ENCODE measurements at regions not wholly inside any gene's neighbourhood (a gene's known extent, or its start where the extent isn't known, plus 50 kb on each side); places are given as distances from the start of the nearest gene placed in this dataset.

DNA sequence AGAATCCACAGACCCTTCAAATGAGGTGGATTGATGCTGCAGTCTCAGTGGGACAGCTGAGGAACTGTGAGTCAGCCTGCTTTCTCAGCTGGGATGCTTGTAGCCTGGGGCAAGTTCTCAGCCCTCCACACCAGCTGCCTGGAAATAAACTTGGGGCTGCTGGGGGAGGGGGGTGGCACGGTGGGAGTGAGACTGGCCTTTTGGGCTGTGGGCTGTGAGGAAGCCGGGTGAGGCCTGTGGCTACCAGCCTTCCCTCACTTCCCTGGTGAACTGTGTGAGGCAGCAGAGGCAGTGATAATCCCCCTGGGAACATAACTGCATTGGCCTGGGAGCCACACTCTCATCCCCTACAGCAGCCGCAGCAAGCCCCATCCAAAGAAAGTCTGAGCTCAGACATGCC lies 114.5 kb upstream of the GUCY1A1 start:
- WGBS, 2 donors = 89 to 92% methylated on average over 3 of the region's 3 CpGs

DNA sequence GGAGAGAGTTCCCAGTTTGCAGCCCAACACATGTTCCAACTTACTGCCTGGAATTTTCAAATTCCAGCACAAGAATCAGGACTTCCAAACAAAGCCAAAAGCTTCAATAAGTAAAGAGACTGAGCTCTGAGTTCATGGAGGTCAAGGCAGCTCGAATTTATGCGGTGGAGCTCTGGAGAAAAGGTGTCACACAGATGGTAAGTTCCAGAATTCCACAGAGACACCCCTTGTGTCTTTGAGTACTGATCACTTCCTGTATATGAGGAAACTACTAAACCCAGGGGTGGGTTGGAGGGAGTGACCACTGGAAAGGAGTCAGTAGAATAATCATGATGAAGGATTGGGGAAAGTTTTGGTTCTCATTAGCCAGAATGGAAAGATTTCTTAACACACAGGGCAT lies 118.5 kb upstream of the GUCY1A1 start:
- no peak overlapping the region for H3K27ac ChIP-seq
- DNase-seq = no peak
- no peak overlapping the region for H3K4me3 ChIP-seq
- WGBS, 2 donors = 62 to 88% methylated on average over 2 of the region's 2 CpGs
- peaks cover 0 to 5% (median 0%) of the 10 kb centered on the region in 4 donors for H3K4me1 ChIP-seq
- H3K9me3 ChIP-seq = no peaks in the 10 kb centered on the region
- no peaks in the 10 kb centered on the region for H3K27me3 ChIP-seq
- TF ChIP-seq, protein P1, sequence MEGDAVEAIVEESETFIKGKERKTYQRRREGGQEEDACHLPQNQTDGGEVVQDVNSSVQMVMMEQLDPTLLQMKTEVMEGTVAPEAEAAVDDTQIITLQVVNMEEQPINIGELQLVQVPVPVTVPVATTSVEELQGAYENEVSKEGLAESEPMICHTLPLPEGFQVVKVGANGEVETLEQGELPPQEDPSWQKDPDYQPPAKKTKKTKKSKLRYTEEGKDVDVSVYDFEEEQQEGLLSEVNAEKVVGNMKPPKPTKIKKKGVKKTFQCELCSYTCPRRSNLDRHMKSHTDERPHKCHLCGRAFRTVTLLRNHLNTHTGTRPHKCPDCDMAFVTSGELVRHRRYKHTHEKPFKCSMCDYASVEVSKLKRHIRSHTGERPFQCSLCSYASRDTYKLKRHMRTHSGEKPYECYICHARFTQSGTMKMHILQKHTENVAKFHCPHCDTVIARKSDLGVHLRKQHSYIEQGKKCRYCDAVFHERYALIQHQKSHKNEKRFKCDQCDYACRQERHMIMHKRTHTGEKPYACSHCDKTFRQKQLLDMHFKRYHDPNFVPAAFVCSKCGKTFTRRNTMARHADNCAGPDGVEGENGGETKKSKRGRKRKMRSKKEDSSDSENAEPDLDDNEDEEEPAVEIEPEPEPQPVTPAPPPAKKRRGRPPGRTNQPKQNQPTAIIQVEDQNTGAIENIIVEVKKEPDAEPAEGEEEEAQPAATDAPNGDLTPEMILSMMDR (IDR thresholded peaks at IDR 0.05) = no peak
- TF ChIP-seq POLR2AphosphoS5 (IDR thresholded peaks at IDR 0.05) (no peak), POLR2A (IDR thresholded peaks at IDR 0.05) (no peak), EP300 (IDR thresholded peaks at IDR 0.05) (no peak)
- no peaks in the 10 kb centered on the region for H3K36me3 ChIP-seq
- intact Hi-C loops (cut with DNase I) = no loop called here

More for the DNA sequence above, 114.5 kb upstream of the GUCY1A1 start:
- H3K4me3 ChIP-seq = no peak overlapping the region
- no peaks in the 10 kb centered on the region for H3K27me3 ChIP-seq
- no peaks in the 10 kb centered on the region for H3K9me3 ChIP-seq
- no peak for TF ChIP-seq EP300 (IDR thresholded peaks at IDR 0.05)
- TF ChIP-seq POLR2AphosphoS5 (IDR thresholded peaks at IDR 0.05) = no peak
- TF ChIP-seq, protein P1 (IDR thresholded peaks at IDR 0.05) = no peak
- TF ChIP-seq POLR2A (IDR thresholded peaks at IDR 0.05) = no peak
- H3K4me1 ChIP-seq = no peaks in the 10 kb centered on the region
- intact Hi-C loops (cut with DNase I) = no loop called here
- H3K27ac ChIP-seq = no peak overlapping the region
- DNase-seq = no peak
- no peaks in the 10 kb centered on the region for H3K36me3 ChIP-seq

DNA sequence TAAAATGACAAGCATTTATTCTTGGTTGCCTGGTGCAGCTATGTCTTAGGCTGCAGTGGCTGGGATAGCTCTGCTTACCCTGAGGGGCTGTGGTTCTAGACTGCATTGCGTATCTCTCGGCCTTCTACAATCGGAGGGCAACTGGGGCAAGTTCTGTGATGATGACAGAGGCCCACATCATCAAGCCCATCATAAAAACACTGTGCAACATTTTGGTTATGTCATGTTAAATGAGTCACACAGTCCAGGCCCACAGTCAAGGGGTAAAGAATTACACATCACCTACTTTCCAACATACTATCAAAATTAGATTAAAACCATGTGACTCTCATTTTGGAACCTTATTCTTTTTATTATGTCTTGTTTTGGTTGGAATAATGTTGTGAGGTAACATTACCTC lies 120.2 kb upstream of the GUCY1A1 start:
- TF ChIP-seq POLR2AphosphoS5 (IDR thresholded peaks at IDR 0.05) (no peak), POLR2A (IDR thresholded peaks at IDR 0.05) (no peak), EP300 (IDR thresholded peaks at IDR 0.05) (no peak)
- TF ChIP-seq, protein P1 (IDR thresholded peaks at IDR 0.05) = no peak
- no peak overlapping the region for H3K4me3 ChIP-seq
- no peak overlapping the region for H3K27ac ChIP-seq
- no peaks in the 10 kb centered on the region for H3K9me3 ChIP-seq
- no peaks in the 10 kb centered on the region for H3K27me3 ChIP-seq
- peaks cover 0 to 5% (median 0%) of the 10 kb centered on the region in 4 donors for H3K4me1 ChIP-seq
- 93 to 98% methylated on average over 3 of the region's 3 CpGs for WGBS, 2 donors
- intact Hi-C loops (cut with DNase I) = no loop called here
- DNase-seq = no peak
- no peaks in the 10 kb centered on the region for H3K36me3 ChIP-seq

DNA sequence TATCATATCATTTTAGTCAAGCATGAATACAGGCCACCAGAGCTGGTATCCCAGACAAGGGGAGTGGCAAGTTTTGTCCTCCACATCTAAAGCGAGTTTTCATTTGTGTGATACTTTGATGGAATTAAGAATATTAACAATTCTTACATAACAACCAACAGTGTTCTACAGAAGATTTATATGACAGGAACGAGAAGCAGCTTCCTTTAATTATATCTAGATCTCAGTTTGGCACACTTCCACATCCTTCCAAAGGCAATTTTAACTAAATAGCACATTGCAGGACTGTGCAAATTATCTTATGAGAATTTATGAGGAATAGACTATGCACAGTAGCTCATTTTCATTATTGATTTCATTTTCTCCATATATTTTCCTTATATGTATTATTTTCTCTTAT lies 121.2 kb upstream of the GUCY1A1 start:
- intact Hi-C loops (cut with DNase I) = no loop called here
- Histone ChIP-seq H3K27ac (no peak overlapping the region), H3K4me1 (peaks cover 0 to 5% (median 0%) of the 10 kb centered on the region in 4 donors), H3K4me3 (no peak overlapping the region), H3K36me3 (no peaks in the 10 kb centered on the region), H3K9me3 (no peaks in the 10 kb centered on the region), H3K27me3 (no peaks in the 10 kb centered on the region)
- TF ChIP-seq EP300 (IDR thresholded peaks at IDR 0.05) = no peak
- no peak for TF ChIP-seq POLR2AphosphoS5 (IDR thresholded peaks at IDR 0.05)
- TF ChIP-seq, protein P1 (IDR thresholded peaks at IDR 0.05) = no peak
- no peak for TF ChIP-seq POLR2A (IDR thresholded peaks at IDR 0.05)
- DNase-seq = no peak
- WGBS, 2 donors = 45 to 48% methylated on average over 2 of the region's 2 CpGs

DNA sequence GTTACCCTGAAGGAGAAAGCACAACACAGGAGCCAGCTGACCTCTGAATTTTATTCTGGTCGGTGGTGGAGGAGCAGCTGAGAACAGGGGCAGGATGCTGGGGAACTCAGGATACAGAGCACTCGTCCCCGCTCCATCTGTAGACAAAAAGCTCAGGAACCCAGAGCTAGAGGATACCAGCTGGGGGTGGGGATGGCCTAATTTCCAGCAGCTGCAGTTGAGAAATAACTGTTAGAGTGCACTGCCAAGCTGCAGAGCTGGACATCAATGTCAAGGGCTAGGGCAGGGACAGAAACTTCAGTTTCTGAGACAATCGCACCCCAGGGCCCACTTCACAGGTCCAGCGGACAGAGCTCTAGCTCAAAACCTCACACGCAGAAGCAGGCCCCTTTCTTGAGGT lies 122.1 kb upstream of the GUCY1A1 start:
- 82 to 87% methylated on average over 6 of the region's 6 CpGs for WGBS, 2 donors
- Histone ChIP-seq H3K4me1 (peaks cover 0 to 5% (median 0%) of the 10 kb centered on the region in 4 donors), H3K4me3 (no peak overlapping the region), H3K9me3 (no peaks in the 10 kb centered on the region), H3K36me3 (no peaks in the 10 kb centered on the region), H3K27me3 (no peaks in the 10 kb centered on the region), H3K27ac (no peak overlapping the region)
- DNase-seq = peak; percentile 57
- intact Hi-C loops (cut with DNase I) = no loop called here
- TF ChIP-seq POLR2AphosphoS5 (IDR thresholded peaks at IDR 0.05) (no peak), POLR2A (IDR thresholded peaks at IDR 0.05) (no peak), EP300 (IDR thresholded peaks at IDR 0.05) (no peak)
- TF ChIP-seq, protein P1 (IDR thresholded peaks at IDR 0.05) = no peak

Measured in sigmoid colon (tissue), 6 donors.